Fibroblast of villous mesenchyme (primary cell): ENCODE measurements at regions not wholly inside any gene's neighbourhood (a gene's known extent, or its start where the extent isn't known, plus 50 kb on each side); places are given as distances from the start of the nearest gene placed in this dataset.

ENCODE experiments used
- DNase-seq: peaks from one replicate; pipeline ENCODE4 v3.0.0-alpha.2; 2010; ENCODE audit warnings: low read depth
- H3K4me3 ChIP-seq: 2 replicates; pipeline ENCODE4 v1.5.1; 2011; ENCODE audit warnings: low read depth, mild to moderate bottlenecking, low read length
- TF ChIP-seq, protein P1 (sequence below): IDR thresholded peaks from 2 replicates; pipeline ENCODE4 v1.5.1; 2012; ENCODE audit warnings: low read depth, mild to moderate bottlenecking, low read length; ENCODE audit not compliant: insufficient read depth

DNA sequence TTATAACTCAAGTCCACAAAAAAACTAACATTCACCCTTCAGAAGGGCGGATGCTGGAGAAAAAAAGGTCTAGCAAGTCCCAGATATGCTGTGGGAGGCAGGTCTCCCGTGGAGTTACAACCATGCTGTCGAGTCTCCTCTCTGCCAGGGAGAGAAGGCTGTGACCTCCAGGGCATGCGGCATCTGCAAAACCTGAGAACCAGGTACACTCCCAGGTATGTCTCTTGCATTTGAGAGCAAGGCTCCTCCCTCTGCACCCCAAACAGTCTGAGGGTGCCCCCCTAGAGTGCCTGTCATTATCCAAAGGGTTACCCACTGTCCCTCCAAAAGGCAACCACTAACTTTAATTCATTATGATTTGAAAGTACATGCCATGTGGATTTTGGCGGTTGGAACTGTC, 134.0 kb downstream of the IRX2 start:
- DNase-seq: no peak
- H3K4me3 ChIP-seq: no peak overlapping the region
- TF ChIP-seq, protein P1, sequence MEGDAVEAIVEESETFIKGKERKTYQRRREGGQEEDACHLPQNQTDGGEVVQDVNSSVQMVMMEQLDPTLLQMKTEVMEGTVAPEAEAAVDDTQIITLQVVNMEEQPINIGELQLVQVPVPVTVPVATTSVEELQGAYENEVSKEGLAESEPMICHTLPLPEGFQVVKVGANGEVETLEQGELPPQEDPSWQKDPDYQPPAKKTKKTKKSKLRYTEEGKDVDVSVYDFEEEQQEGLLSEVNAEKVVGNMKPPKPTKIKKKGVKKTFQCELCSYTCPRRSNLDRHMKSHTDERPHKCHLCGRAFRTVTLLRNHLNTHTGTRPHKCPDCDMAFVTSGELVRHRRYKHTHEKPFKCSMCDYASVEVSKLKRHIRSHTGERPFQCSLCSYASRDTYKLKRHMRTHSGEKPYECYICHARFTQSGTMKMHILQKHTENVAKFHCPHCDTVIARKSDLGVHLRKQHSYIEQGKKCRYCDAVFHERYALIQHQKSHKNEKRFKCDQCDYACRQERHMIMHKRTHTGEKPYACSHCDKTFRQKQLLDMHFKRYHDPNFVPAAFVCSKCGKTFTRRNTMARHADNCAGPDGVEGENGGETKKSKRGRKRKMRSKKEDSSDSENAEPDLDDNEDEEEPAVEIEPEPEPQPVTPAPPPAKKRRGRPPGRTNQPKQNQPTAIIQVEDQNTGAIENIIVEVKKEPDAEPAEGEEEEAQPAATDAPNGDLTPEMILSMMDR: no peak

DNA sequence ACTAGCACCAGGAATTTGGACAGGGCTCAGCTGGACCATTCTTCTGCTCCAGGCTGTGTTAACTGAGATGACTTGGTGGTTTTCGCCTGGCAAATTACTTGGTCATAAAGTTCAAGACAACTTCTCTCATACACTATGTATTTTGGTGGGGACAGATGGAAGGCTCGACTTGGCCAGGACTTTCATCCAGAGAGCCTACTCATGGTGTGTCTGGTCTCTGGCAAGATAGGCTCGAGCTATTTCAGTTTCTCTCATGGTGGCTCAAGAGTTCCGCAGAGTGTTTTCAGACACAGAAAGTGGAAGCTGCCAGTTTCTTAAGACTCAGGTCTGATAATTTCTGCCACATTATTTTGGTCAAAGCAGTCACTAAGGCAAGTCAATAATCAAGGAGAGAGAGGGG, 135.6 kb downstream of the IRX2 start:
- DNase-seq: no peak
- H3K4me3 ChIP-seq: no peak overlapping the region
- TF ChIP-seq, protein P1: no peak

DNA sequence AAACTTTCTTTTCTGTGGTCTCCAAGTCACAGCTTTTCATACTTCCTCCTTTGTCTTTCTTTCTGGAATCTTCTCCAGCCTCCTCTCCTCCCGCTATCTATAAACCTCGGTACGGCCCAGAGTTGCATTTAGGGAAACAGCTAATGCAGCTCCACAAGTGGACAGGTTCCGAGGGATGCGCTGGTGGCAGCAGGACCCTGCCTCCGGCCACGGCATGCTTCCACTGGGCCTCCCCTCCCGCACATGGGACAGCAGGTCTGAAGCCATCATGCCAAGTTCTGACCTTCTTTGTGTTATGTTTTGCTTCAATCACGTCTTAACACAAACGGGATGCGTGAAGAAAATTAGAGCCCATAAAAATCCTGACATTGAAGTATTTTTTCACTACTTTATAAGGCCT, 136.9 kb downstream of the IRX2 start:
- no peak for DNase-seq
- TF ChIP-seq, protein P1: no peak
- no peak overlapping the region for H3K4me3 ChIP-seq

DNA sequence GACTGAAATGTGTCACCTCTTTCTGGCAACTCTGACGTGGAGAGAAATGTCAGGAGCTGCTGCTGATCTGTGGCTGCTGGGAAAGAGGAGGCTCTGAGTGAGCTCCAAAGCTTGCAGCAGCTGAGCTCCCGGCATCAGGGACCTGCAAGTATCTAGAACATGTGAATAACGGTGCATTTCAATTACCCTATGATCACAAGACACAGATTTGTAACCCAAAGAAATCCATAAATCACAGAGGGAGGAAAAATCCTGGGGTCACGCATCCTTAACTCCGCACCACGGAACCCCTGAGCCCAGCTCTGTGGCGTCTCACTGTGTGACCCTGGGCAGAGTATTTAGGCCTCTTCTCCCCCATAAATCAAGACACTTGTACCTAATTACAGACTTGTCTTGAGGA, 139.8 kb downstream of the IRX2 start:
- no peak overlapping the region for H3K4me3 ChIP-seq
- DNase-seq: no peak
- TF ChIP-seq, protein P1: no peak

DNA sequence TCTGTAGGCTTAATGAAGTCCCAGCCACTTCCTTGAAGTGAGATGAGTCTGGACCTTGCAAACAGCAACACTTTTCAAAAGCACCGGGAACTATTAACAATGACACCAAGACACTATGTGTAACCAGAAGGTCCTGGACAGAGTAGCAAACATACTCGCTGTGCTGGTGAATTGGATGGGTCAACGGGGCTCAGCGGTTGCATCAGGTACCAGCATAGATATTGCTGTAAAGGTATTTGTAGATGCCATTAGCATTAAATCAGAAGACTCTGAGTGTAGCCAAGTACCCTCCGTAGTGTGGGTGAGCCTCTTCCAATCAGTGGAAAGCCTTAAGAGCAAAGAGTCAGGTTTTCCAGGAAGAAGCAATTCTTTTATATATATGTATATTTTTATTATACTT, 140.5 kb downstream of the IRX2 start:
- TF ChIP-seq, protein P1: no peak
- no peak overlapping the region for H3K4me3 ChIP-seq
- no peak for DNase-seq

DNA sequence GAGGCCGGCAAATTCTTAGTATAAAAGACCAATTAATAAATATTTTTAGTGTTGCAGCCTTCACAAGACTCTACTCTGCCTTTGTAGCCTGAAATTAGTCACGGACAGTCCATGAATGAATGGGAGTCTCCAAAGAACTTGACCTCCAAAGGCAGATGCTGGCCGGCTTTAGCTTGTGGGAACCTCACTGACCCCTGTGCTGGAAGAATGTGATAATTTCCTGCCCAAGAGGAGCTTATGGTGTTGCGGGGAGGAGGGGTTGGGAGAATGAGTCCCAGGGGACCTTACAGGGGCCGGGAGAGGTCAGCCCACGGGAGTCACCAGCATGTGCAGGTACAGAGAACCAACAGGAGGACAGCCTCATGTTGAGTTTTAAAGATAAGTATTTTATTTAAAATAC, 143.1 kb downstream of the IRX2 start:
- no peak for DNase-seq
- TF ChIP-seq, protein P1: no peak
- H3K4me3 ChIP-seq: no peak overlapping the region

DNA sequence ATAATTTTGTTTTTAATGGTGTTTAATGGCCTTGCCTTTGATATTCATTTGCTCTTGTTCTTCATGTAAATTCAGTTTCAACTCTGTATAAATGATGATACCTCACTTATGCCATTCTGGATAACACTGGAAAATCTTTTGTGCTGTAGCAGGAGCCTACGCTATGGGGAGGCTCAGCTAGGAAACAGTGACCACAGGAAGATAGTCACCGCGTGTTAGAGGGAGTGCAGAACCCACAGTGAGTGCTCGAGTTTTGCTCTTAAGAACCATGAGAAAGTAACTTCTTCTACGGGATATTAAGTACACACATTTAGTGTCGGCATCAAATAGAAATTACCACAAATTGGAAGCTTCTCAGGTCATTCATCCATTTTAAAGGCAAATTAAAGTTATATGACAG, 143.9 kb downstream of the IRX2 start:
- no peak overlapping the region for H3K4me3 ChIP-seq
- TF ChIP-seq, protein P1: no peak
- DNase-seq: no peak
